Neural cell (in vitro differentiated cells): ENCODE measurements at regions not wholly inside any gene's neighbourhood (a gene's known extent, or its start where the extent isn't known, plus 50 kb on each side); places are given as distances from the start of the nearest gene placed in this dataset.

Experiments used
- CTCF ChIP-seq: fragments of 450-650 bp; IDR thresholded peaks from 2 replicates; pipeline ENCODE4 v1.5.1; 2014; ENCODE audit warnings: antibody characterized with exemption, mild to moderate bottlenecking, moderate library complexity; ENCODE audit not compliant: poor library complexity, severe bottlenecking
- EP300 ChIP-seq: fragments of 450-650 bp; conservative IDR thresholded peaks from 2 replicates; pipeline ENCODE4 v1.6.1; 2014; ENCODE audit warnings: antibody characterized with exemption, mild to moderate bottlenecking, moderate library complexity; ENCODE audit not compliant: poor library complexity, severe bottlenecking

- TF ChIP-seq EP300: no peak
- no peak for TF ChIP-seq CTCF
Measured at GRCh38 chr11:21625982-21626381, 566.9 kb upstream of the ANO5 start.
